ENCODE measurements at regions not wholly inside any gene's neighbourhood (a gene's known extent, or its start where the extent isn't known, plus 50 kb on each side); places are given as distances from the start of the nearest gene placed in this dataset.

- dilution Hi-C loops (cut with MboI; ENCODE audit: extremely low pct_ligation_motif_present, low sequenced_read_pairs): no loop called here
Observed at GRCh38 chr10:53580465-53580864, 807.9 kb upstream of the MBL2 start.

GRCh38 chr10:53579773-53580172 is 807.2 kb upstream of the MBL2 start:
- no peak overlapping the region for H3K4me3 ChIP-seq (ENCODE audit: control insufficient read depth in 2 of 3, extremely low read depth in 1 of 3, insufficient read depth in 2 of 3, low read depth in 1 of 3, low read length in 3 of 3)
- no peaks in the 10 kb centered on the region for H3K36me3 ChIP-seq (ENCODE audit: control insufficient read depth in 2 of 2, extremely low read depth in 1 of 2, insufficient read depth in 2 of 2, low read length in 2 of 2)
- H3K9ac ChIP-seq (ENCODE audit: control insufficient read depth, extremely low read depth, insufficient read depth, low read length): no peak overlapping the region
- dilution Hi-C loops (cut with MboI; ENCODE audit: extremely low pct_ligation_motif_present, low sequenced_read_pairs): no loop called here
- no peaks in the 10 kb centered on the region for H3K79me2 ChIP-seq (ENCODE audit: control insufficient read depth, insufficient read depth, low read length)
- H3K27ac ChIP-seq (ENCODE audit: control insufficient read depth, insufficient read depth, low read length): no peak overlapping the region
- H3K9me3 ChIP-seq (ENCODE audit: control insufficient read depth, low read depth, low read length): no peaks in the 10 kb centered on the region
- no peaks in the 10 kb centered on the region for H4K20me1 ChIP-seq (ENCODE audit: control insufficient read depth, extremely low read depth, insufficient read depth, low read length)
- no peak overlapping the region for H2AFZ ChIP-seq (ENCODE audit: control insufficient read depth, low read length)
- TF ChIP-seq CTCF (optimal IDR thresholded peaks at IDR 0.05 in 1 of 3, IDR thresholded peaks at IDR 0.05 in 1 of 3, conservative IDR thresholded peaks at IDR 0.05 in 1 of 3; ENCODE audit: extremely low read depth in 1 of 3, insufficient read depth in 2 of 3, low read length in 3 of 3) (no peak), EZH2 (IDR thresholded peaks at IDR 0.05; ENCODE audit: low read length) (no peak)
- no peaks in the 10 kb centered on the region for H3K27me3 ChIP-seq (ENCODE audit: control insufficient read depth, extremely low read depth, insufficient read depth, low read length)
- no peaks in the 10 kb centered on the region for H3K4me1 ChIP-seq (ENCODE audit: control insufficient read depth, extremely low read depth, insufficient read depth, low read length)
- no peaks in the 10 kb centered on the region for H3K9me1 ChIP-seq (ENCODE audit: control insufficient read depth, extremely low read depth, insufficient read depth, low read length)
- DNase-seq (ENCODE audit: low read depth, low spot score): no peak
- FAIRE-seq: no peak
- H3K4me2 ChIP-seq (ENCODE audit: control insufficient read depth, extremely low read depth, insufficient read depth, low read depth, low read length): no peak overlapping the region

More at GRCh38 chr10:53580465-53580864, 807.9 kb upstream of the MBL2 start:
- Histone ChIP-seq H3K79me2 (ENCODE audit: control insufficient read depth, insufficient read depth, low read length) (no peaks in the 10 kb centered on the region), H3K4me1 (ENCODE audit: control insufficient read depth, extremely low read depth, insufficient read depth, low read length) (no peaks in the 10 kb centered on the region), H3K27me3 (ENCODE audit: control insufficient read depth, extremely low read depth, insufficient read depth, low read length) (no peaks in the 10 kb centered on the region), H3K9ac (ENCODE audit: control insufficient read depth, extremely low read depth, insufficient read depth, low read length) (no peak overlapping the region), H2AFZ (ENCODE audit: control insufficient read depth, low read length) (no peak overlapping the region), H3K4me3 (ENCODE audit: control insufficient read depth in 2 of 3, extremely low read depth in 1 of 3, insufficient read depth in 2 of 3, low read depth in 1 of 3, low read length in 3 of 3) (no peak overlapping the region), H3K27ac (ENCODE audit: control insufficient read depth, insufficient read depth, low read length) (no peak overlapping the region), H3K9me3 (ENCODE audit: control insufficient read depth, low read depth, low read length) (no peaks in the 10 kb centered on the region), H3K4me2 (ENCODE audit: control insufficient read depth, extremely low read depth, insufficient read depth, low read depth, low read length) (no peak overlapping the region), H3K36me3 (ENCODE audit: control insufficient read depth in 2 of 2, extremely low read depth in 1 of 2, insufficient read depth in 2 of 2, low read length in 2 of 2) (no peaks in the 10 kb centered on the region), H3K9me1 (ENCODE audit: control insufficient read depth, extremely low read depth, insufficient read depth, low read length) (no peaks in the 10 kb centered on the region), H4K20me1 (ENCODE audit: control insufficient read depth, extremely low read depth, insufficient read depth, low read length) (no peaks in the 10 kb centered on the region)
- FAIRE-seq (no peak), DNase-seq (ENCODE audit: low read depth, low spot score) (no peak)
- peak in 1 of 3 experiments; percentile 1 for TF ChIP-seq CTCF (optimal IDR thresholded peaks at IDR 0.05 in 1 of 3, IDR thresholded peaks at IDR 0.05 in 1 of 3, conservative IDR thresholded peaks at IDR 0.05 in 1 of 3; ENCODE audit: extremely low read depth in 1 of 3, insufficient read depth in 2 of 3, low read length in 3 of 3)
- TF ChIP-seq EZH2 (IDR thresholded peaks at IDR 0.05; ENCODE audit: low read length): no peak
